Adrenal gland (tissue), 5 donors: ENCODE measurements at regions not wholly inside any gene's neighbourhood (a gene's known extent, or its start where the extent isn't known, plus 50 kb on each side); places are given as distances from the start of the nearest gene placed in this dataset.

ENCODE experiments used
- POLR2A ChIP-seq, 2 donors: fragments of 450-650 bp; IDR thresholded peaks; one replicate each; pipeline ENCODE4 v1.6.1; 2017; ENCODE audit warnings: antibody characterized with exemption in 2 of 2, mild to moderate bottlenecking in 2 of 2, moderate library complexity in 1 of 2
- TF ChIP-seq, protein P1 (sequence below), 6 experiments: fragments of 450-650 bp in 4 of 6; fragments of 200-600 bp in 2 of 6; sonication (generic) in 1 of 6; IDR thresholded peaks; 1 replicate in 5 of 6; 2 replicates in 1 of 6; pipeline versions ENCODE4 v1.5.1 to v1.8.0; 2016 to 2021; ENCODE audit warnings: antibody characterized with exemption in 6 of 6, mild to moderate bottlenecking in 2 of 6, moderate library complexity in 1 of 6
- donor health status: DM: no; HTN: no; CAD: no.

GRCh38 chr3:174583396-174583795 lies 275.7 kb upstream of the NAALADL2 start:
- TF ChIP-seq, protein P1, sequence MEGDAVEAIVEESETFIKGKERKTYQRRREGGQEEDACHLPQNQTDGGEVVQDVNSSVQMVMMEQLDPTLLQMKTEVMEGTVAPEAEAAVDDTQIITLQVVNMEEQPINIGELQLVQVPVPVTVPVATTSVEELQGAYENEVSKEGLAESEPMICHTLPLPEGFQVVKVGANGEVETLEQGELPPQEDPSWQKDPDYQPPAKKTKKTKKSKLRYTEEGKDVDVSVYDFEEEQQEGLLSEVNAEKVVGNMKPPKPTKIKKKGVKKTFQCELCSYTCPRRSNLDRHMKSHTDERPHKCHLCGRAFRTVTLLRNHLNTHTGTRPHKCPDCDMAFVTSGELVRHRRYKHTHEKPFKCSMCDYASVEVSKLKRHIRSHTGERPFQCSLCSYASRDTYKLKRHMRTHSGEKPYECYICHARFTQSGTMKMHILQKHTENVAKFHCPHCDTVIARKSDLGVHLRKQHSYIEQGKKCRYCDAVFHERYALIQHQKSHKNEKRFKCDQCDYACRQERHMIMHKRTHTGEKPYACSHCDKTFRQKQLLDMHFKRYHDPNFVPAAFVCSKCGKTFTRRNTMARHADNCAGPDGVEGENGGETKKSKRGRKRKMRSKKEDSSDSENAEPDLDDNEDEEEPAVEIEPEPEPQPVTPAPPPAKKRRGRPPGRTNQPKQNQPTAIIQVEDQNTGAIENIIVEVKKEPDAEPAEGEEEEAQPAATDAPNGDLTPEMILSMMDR (IDR thresholded peaks at IDR 0.05), result no peak
- no peak for TF ChIP-seq POLR2A (IDR thresholded peaks at IDR 0.05)
